NB4 (cell line): ENCODE measurements at regions not wholly inside any gene's neighbourhood (a gene's known extent, or its start where the extent isn't known, plus 50 kb on each side); places are given as distances from the start of the nearest gene placed in this dataset.

Experiments used
- DNase-seq: peaks from one replicate; pipeline ENCODE4 v3.0.0; 2010; ENCODE audit warnings: low read depth
- H3K4me3 ChIP-seq: one replicate; pipeline ENCODE4 v1.5.1; 2011; ENCODE audit warnings: mild to moderate bottlenecking, low read depth, low read length, moderate library complexity
- CTCF ChIP-seq: IDR thresholded peaks from one replicate; pipeline ENCODE4 v1.5.1; 2012; ENCODE audit warnings: low read depth, low read length
- MYC ChIP-seq: IDR thresholded peaks from 2 replicates; pipeline ENCODE4 v1.6.1; 2011; ENCODE audit warnings: low read depth, low read length
- POLR2A ChIP-seq: IDR thresholded peaks from 2 replicates; pipeline ENCODE4 v1.6.1; 2011; ENCODE audit warnings: mild to moderate bottlenecking; ENCODE audit not compliant: insufficient read length; ENCODE audit errors: extremely low read depth
- TF ChIP-seq, protein P1 (sequence below): IDR thresholded peaks from 2 replicates; pipeline ENCODE4 v1.6.1; 2011; ENCODE audit warnings: low read depth, low read length

DNA sequence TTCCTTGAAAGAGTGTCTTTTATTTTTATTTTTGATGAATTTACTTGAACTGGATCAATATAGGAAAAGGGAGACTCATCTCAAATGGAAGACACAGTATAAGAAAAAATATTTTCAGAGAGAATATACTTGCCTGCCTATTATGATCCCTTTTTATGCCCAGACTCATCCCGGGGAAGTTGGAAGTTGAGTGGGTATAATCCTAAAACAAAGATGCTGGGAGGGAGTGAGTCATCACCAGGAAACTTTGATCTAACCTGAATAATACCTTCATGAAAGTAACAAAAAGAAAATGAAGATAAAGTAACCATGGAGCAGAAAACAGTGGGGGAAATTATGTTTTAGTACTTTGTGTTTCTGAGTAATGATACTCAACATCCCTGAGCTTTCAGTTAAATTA is 1514.0 kb downstream of the FAM181B start:
- no peak for DNase-seq
- TF ChIP-seq, protein P1, sequence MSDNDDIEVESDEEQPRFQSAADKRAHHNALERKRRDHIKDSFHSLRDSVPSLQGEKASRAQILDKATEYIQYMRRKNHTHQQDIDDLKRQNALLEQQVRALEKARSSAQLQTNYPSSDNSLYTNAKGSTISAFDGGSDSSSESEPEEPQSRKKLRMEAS: no peak
- TF ChIP-seq POLR2A: no peak
- TF ChIP-seq CTCF: no peak
- TF ChIP-seq MYC: no peak
- H3K4me3 ChIP-seq: no peak overlapping the region

- DNase-seq: no peak
- TF ChIP-seq, protein P1: no peak
- TF ChIP-seq POLR2A (no peak), CTCF (no peak)
- H3K4me3 ChIP-seq: no peak overlapping the region
Measured at GRCh38 chr11:81218440-81218839, 1515.2 kb downstream of the FAM181B start.

DNA sequence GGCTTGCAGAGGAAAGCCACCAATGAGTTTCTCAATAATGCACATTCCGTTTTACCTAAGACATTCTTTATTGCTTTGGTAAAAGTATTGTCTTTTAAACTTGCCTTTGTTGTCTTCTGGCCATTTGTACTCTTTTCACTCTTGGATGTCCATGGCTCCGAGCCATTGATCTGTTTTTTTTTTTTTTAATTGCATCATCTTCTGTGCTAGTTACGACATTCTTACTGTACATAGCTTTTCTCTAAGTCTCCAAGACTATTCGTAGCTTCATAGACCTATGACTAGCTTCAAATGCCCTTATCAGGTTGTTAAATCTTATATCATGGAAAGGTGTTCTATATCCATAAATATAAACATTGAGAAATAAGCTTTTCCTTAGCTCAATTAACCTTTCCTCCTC is 1522.6 kb downstream of the FAM181B start:
- H3K4me3 ChIP-seq: no peak overlapping the region
- TF ChIP-seq CTCF: no peak
- TF ChIP-seq, protein P1: no peak
- TF ChIP-seq POLR2A: no peak
- no peak for TF ChIP-seq MYC
- no peak for DNase-seq

DNA sequence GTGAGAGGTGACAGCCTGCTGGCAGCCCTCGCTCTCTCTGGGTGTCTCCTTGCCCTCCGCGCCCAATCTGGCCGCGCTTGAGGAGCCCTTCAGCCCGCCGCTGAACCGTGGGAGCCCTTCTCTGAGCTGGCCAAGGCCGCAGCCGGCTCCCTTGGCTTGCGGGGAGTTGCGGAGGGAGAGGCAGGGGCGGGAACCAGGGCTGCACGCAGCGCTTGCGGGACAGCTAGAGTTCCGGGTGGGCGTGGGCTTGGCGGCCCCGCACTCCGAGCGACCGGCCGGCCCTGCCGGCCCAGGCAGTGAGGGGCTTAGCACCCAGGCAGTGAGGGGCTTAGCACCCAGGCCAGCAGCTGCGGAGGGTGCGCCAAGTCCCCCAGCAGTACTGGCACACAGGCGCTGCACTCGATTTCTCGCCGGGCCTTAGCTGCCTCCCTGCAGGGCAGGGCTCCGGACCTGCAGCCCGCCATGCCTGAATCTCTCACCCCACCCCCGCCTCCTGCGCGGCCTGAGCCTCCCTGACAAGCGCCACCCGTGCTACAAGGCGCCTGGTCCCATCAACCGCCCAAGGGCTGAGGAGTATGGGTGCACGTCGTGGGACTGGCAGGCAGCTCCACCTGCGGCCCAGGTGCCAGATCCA is 1526.1 kb downstream of the FAM181B start:
- H3K4me3 ChIP-seq: no peak overlapping the region
- DNase-seq: no peak
- TF ChIP-seq CTCF: no peak
- TF ChIP-seq MYC: no peak
- TF ChIP-seq, protein P1: no peak
- TF ChIP-seq POLR2A: no peak

DNA sequence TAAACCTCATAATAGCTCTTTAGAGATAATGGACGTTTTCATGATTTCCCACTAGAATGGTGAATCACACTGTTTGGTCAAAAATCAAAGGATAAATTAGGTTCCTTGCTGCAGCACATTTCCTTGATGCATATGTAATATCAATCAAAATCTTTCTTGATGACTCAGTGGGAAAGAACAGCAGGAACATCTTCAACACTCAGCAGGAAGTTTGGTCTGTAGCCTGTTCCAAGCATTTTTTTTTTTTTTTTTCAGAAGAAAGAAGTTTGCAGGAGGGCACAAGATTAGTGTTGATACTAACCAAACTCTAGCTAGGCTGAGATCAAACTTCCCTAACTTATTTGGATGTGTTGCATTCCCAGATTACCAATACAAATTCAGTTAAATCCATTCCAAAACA is 1529.8 kb downstream of the FAM181B start:
- DNase-seq: no peak
- TF ChIP-seq MYC (no peak), CTCF (no peak), POLR2A (no peak)
- TF ChIP-seq, protein P1: no peak

DNA sequence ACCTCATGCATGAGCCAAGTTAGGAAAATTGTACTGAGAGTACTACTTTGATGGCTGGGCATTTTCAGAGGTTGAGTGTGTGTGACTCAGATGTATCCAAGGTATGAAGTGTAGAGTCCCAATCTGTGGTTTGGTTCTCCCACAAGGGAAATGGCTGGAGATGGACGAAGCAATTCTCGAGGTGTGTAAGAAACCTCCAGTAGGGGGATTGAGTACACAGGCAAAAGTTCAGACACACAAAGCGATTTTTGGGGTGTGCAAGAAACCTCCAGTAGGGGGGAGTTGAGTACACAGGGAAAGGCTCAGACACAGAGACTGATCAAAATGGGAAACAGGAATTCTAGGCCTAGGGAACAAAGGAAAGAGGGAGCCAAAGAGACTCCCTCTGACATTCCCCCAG is 1536.3 kb downstream of the FAM181B start:
- TF ChIP-seq, protein P1: no peak
- TF ChIP-seq MYC (no peak), POLR2A (no peak), CTCF (no peak)
- no peak overlapping the region for H3K4me3 ChIP-seq
- DNase-seq: no peak

More for the DNA sequence above, 1529.8 kb downstream of the FAM181B start:
- H3K4me3 ChIP-seq: no peak overlapping the region
